ENCODE measurements at regions not wholly inside any gene's neighbourhood (a gene's known extent, or its start where the extent isn't known, plus 50 kb on each side); places are given as distances from the start of the nearest gene placed in this dataset.

- no peak for TF ChIP-seq CTCF (IDR thresholded peaks at IDR 0.05)
- TF ChIP-seq ZNF263 (CRISPR knock-in tag; IDR thresholded peaks at IDR 0.05; ENCODE audit: low read depth) = no peak
- TF ChIP-seq MAX (CRISPR knock-in tag; IDR thresholded peaks at IDR 0.05) = no peak
- TF ChIP-seq ELF4 (CRISPR knock-in tag; IDR thresholded peaks at IDR 0.05; ENCODE audit: low read depth) = no peak
- no peak for TF ChIP-seq NR2C2 (CRISPR knock-in tag; IDR thresholded peaks at IDR 0.05)
- no peak for TF ChIP-seq NR1H2 (CRISPR knock-in tag; IDR thresholded peaks at IDR 0.05)
- no peak for TF ChIP-seq FOXP4 (CRISPR knock-in tag; IDR thresholded peaks at IDR 0.05)
- TF ChIP-seq CBFB (CRISPR knock-in tag; IDR thresholded peaks at IDR 0.05; ENCODE audit: low read depth) = no peak
- TF ChIP-seq NFYB (CRISPR knock-in tag; conservative IDR thresholded peaks at IDR 0.05; ENCODE audit: low read depth) = no peak
- no peak for TF ChIP-seq ZNF232 (CRISPR knock-in tag; IDR thresholded peaks at IDR 0.05)
- no peak for TF ChIP-seq ZNF416 (CRISPR knock-in tag; IDR thresholded peaks at IDR 0.05)
- no peak for TF ChIP-seq SP1 (CRISPR knock-in tag; conservative IDR thresholded peaks at IDR 0.05)
- TF ChIP-seq CREB1 (CRISPR knock-in tag; IDR thresholded peaks at IDR 0.05) = no peak
Observed at GRCh38 chr1:233463333-233463732, 135.8 kb downstream of the MAP3K21 start.
